OCI-LY1 (cell line): ENCODE measurements at regions not wholly inside any gene's neighbourhood (a gene's known extent, or its start where the extent isn't known, plus 50 kb on each side); places are given as distances from the start of the nearest gene placed in this dataset.
"Not testable (repeated sequence)": the region's sequence is repeated elsewhere in the genome, so short reads cannot be mapped to it uniquely, and the experiment has no call there.

Experiments
- H2AFZ ChIP-seq: fragments of 200-600 bp; sonication (generic), shearing (Covaris generic); 2 replicates; pipeline ENCODE4 v1.6.0; 2014; ENCODE audit warnings: antibody characterized with exemption, mild to moderate bottlenecking, low read length
- H3F3A ChIP-seq: fragments of 200-600 bp; sonication (generic), shearing (Covaris generic); 2 replicates; pipeline ENCODE4 v1.6.0; 2014; ENCODE audit warnings: mild to moderate bottlenecking, antibody characterized with exemption, low read length, moderate library complexity; ENCODE audit not compliant: insufficient read depth
- H3K27ac ChIP-seq: fragments of 200-600 bp; sonication (generic); 2 replicates; pipeline ENCODE4 v1.5.1; 2014; ENCODE audit warnings: low read length, mixed run types, mild to moderate bottlenecking, low read depth; ENCODE audit not compliant: poor library complexity, severe bottlenecking
- H3K27me3 ChIP-seq: fragments of 200-600 bp; sonication (generic); 2 replicates; pipeline ENCODE4 v1.6.0; 2014; ENCODE audit warnings: antibody characterized with exemption, mild to moderate bottlenecking, low read length, moderate library complexity; ENCODE audit not compliant: insufficient read depth
- H3K36me3 ChIP-seq: fragments of 200-600 bp; sonication (generic); 2 replicates; pipeline ENCODE4 v1.6.1; 2014; ENCODE audit warnings: mild to moderate bottlenecking, antibody characterized with exemption, low read length, moderate library complexity, mixed read lengths; ENCODE audit not compliant: insufficient read depth
- H3K4me1 ChIP-seq: fragments of 200-600 bp; sonication (generic); 2 replicates; pipeline ENCODE4 v1.5.1; 2014; ENCODE audit warnings: mild to moderate bottlenecking, low read length, moderate library complexity; ENCODE audit not compliant: insufficient read depth, severe bottlenecking
- H3K4me2 ChIP-seq: fragments of 200-600 bp; sonication (generic), shearing (Covaris generic); 2 replicates; pipeline ENCODE4 v1.6.1; 2014; ENCODE audit warnings: low read length
- H3K4me3 ChIP-seq: fragments of 200-600 bp; sonication (generic); 2 replicates; pipeline ENCODE4 v1.5.1; 2014; ENCODE audit warnings: low read length, low read depth, mild to moderate bottlenecking, mixed read lengths; ENCODE audit not compliant: poor library complexity, severe bottlenecking
- H3K79me2 ChIP-seq: fragments of 200-600 bp; shearing (Covaris generic); 2 replicates; pipeline ENCODE4 v1.6.1; 2016; ENCODE audit warnings: mixed run types, low read length, mixed read lengths; ENCODE audit not compliant: insufficient read depth
- H3K9ac ChIP-seq: fragments of 200-600 bp; sonication (generic), shearing (Covaris generic); 2 replicates; pipeline ENCODE4 v1.6.1; 2014; ENCODE audit warnings: mild to moderate bottlenecking, low read length, mixed read lengths
- H3K9me2 ChIP-seq: fragments of 200-600 bp; sonication (generic), shearing (Covaris generic); 2 replicates; pipeline ENCODE4 v1.6.1; 2014; ENCODE audit warnings: low read depth, mild to moderate bottlenecking, low read length, mixed read lengths
- H3K9me3 ChIP-seq: fragments of 200-600 bp; shearing (Covaris generic); 2 replicates; pipeline ENCODE4 v1.6.1; 2014; ENCODE audit warnings: low read length, mixed read lengths
- H4K20me1 ChIP-seq: fragments of 200-600 bp; sonication (generic), shearing (Covaris generic); 2 replicates; pipeline ENCODE4 v1.6.0; 2016; ENCODE audit warnings: mild to moderate bottlenecking, low read length; ENCODE audit not compliant: insufficient read depth
- EZH2 ChIP-seq: fragments of 200-600 bp; sonication (generic), shearing (Covaris generic); IDR thresholded peaks from 2 replicates; pipeline ENCODE4 v1.8.0; 2017; ENCODE audit warnings: borderline replicate concordance, mixed run types, mild to moderate bottlenecking, antibody characterized with exemption, low read length, moderate library complexity, mixed read lengths
- TF ChIP-seq, protein P1 (sequence below): fragments of 200-600 bp; sonication (generic), shearing (Covaris generic); IDR thresholded peaks from 2 replicates; pipeline ENCODE4 v1.5.1; 2017; ENCODE audit warnings: mild to moderate bottlenecking, antibody characterized with exemption, low read length, moderate library complexity, mixed read lengths

DNA sequence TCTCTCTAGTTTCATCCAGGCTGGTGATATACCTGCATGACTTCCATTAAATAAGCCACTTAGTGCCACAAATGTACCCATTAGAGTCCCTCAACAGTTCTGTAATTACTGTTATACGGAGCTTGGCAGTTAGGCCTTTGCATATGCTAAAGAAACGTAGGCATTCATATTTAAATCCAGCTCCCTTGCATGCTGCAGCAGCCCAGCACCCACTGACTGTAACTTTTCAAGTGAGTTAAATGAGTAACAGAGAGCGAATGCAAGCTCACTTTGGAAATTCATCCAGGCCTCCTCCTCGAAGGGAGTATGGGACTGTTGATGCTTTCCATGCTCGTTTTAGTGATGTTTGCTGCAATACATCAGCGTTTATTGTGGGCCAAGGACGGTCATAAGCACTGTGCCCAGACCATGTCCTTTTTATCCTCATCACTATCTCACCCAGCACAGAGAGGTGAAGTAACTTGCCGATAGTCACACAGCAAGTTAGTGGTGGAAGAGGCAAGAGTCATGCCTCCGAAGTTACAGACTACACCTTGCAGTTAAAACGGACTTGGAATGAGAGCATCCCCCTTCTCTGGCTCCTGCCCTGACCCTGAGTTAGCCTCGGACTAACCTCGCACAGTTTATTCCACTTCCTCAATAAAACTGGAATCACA, 179.4 kb upstream of the PDE10A start:
- H3K9ac ChIP-seq: no peak overlapping the region
- H3K4me1 ChIP-seq: no peaks in the 10 kb centered on the region
- no peaks in the 10 kb centered on the region for H3K9me2 ChIP-seq
- no peaks in the 10 kb centered on the region for H3K36me3 ChIP-seq
- H3K4me2 ChIP-seq: no peak overlapping the region
- H3K4me3 ChIP-seq: no peak overlapping the region
- TF ChIP-seq, protein P1, sequence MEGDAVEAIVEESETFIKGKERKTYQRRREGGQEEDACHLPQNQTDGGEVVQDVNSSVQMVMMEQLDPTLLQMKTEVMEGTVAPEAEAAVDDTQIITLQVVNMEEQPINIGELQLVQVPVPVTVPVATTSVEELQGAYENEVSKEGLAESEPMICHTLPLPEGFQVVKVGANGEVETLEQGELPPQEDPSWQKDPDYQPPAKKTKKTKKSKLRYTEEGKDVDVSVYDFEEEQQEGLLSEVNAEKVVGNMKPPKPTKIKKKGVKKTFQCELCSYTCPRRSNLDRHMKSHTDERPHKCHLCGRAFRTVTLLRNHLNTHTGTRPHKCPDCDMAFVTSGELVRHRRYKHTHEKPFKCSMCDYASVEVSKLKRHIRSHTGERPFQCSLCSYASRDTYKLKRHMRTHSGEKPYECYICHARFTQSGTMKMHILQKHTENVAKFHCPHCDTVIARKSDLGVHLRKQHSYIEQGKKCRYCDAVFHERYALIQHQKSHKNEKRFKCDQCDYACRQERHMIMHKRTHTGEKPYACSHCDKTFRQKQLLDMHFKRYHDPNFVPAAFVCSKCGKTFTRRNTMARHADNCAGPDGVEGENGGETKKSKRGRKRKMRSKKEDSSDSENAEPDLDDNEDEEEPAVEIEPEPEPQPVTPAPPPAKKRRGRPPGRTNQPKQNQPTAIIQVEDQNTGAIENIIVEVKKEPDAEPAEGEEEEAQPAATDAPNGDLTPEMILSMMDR: no peak
- no peaks in the 10 kb centered on the region for H3F3A ChIP-seq
- no peaks in the 10 kb centered on the region for H3K79me2 ChIP-seq
- no peaks in the 10 kb centered on the region for H3K9me3 ChIP-seq
- no peak overlapping the region for H3K27ac ChIP-seq
- H3K27me3 ChIP-seq: no peaks in the 10 kb centered on the region
- no peaks in the 10 kb centered on the region for H4K20me1 ChIP-seq
- H2AFZ ChIP-seq: no peak overlapping the region

DNA sequence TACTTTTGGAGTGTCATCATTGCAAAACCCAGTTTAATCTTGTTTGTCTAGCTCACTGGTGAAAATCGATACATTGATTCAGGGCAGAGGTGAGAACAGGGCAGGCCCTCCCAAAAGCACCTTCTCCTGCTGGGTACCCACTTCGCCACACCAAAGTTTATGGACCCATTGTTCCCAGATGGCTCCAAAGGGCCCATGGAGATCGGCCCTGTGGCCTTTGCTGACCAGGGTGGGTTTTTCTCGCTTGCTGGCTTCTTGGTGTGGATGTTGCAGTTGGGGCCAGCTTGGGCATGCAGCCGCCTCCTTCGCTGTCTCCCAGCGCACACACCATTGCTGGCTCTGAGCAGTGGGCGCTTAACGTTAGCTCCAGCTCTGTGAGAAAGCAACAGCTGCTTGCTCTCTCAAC, 178.1 kb upstream of the PDE10A start:
- Histone ChIP-seq H3K4me1 (no peaks in the 10 kb centered on the region), H3K9me3 (no peaks in the 10 kb centered on the region), H4K20me1 (no peaks in the 10 kb centered on the region), H3K9ac (no peak overlapping the region), H3K4me2 (no peak overlapping the region), H2AFZ (no peak overlapping the region), H3K9me2 (no peaks in the 10 kb centered on the region), H3K79me2 (no peaks in the 10 kb centered on the region), H3K27me3 (no peaks in the 10 kb centered on the region), H3F3A (no peaks in the 10 kb centered on the region), H3K4me3 (no peak overlapping the region), H3K36me3 (no peaks in the 10 kb centered on the region), H3K27ac (no peak overlapping the region)
- TF ChIP-seq, protein P1: no peak
- no peak for TF ChIP-seq EZH2

DNA sequence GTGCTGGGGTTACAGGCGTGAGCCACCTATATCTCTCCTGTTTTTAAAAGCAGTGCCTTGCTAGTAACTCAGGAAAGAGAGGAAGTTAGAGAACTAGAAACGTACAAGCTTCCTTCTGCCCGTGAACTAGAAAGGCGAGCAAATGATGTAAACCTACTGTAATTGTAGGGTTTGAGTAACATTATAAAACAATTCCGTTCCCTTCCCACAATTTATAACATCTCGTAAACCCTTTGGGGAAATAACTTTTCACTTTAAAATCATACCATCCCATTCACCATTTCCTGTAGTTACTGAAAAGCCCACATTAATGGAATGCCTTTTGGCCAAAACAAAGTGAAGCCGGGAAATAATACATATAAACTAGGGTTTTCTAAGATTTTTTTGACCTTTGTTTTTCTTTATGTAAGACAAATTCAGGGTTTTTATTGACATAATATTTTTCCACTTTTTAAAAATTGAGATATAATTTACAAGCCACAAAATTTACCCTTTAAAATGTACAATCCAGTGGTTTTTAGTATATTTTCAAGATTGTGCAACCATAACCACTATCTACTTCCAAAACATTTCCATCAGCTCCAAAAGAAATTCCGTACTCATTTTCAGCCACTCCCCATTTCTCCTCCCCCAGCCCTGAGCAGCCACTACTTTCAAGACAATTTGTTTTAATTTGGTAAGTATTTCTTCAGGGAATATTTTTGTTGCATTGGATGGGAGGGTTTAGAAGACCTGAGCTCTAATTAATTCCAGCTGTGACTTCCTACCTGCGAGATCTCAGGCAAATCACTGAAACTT, 175.1 kb upstream of the PDE10A start:
- no peaks in the 10 kb centered on the region for H3K27me3 ChIP-seq
- H3F3A ChIP-seq: no peaks in the 10 kb centered on the region
- H3K4me2 ChIP-seq: no peak overlapping the region
- no peaks in the 10 kb centered on the region for H3K9me2 ChIP-seq
- H3K36me3 ChIP-seq: no peaks in the 10 kb centered on the region
- TF ChIP-seq EZH2: no peak
- TF ChIP-seq, protein P1: no peak
- H3K9me3 ChIP-seq: no peaks in the 10 kb centered on the region
- H3K79me2 ChIP-seq: no peaks in the 10 kb centered on the region
- no peak overlapping the region for H3K27ac ChIP-seq
- H3K4me1 ChIP-seq: no peaks in the 10 kb centered on the region
- no peak overlapping the region for H2AFZ ChIP-seq
- H3K9ac ChIP-seq: no peak overlapping the region
- no peaks in the 10 kb centered on the region for H4K20me1 ChIP-seq
- H3K4me3 ChIP-seq: no peak overlapping the region

GRCh38 chr6:165836648-165837047, 173.6 kb upstream of the PDE10A start:
- H3K4me2 ChIP-seq, H3K9me2 ChIP-seq, H3K36me3 ChIP-seq, H3K4me1 ChIP-seq, H3K79me2 ChIP-seq, H2AFZ ChIP-seq, H3K9ac ChIP-seq, H3F3A ChIP-seq, H3K4me3 ChIP-seq, H3K27me3 ChIP-seq, H3K27ac ChIP-seq, H4K20me1 ChIP-seq, H3K9me3 ChIP-seq: not testable (repeated sequence)
